Bronchial epithelial cell (primary cell): ENCODE measurements at regions not wholly inside any gene's neighbourhood (a gene's known extent, or its start where the extent isn't known, plus 50 kb on each side); places are given as distances from the start of the nearest gene placed in this dataset.

Experiments used
- DNase-seq: peaks from one replicate; pipeline ENCODE4 v3.0.0-alpha.2; 2010; ENCODE audit warnings: low read depth
- FAIRE-seq: peaks from 2 replicates; lab custom pipeline; 2011; peaks lifted over from hg19 to GRCh38; lab: Jason Lieb, UNC
- H3K27me3 ChIP-seq: 2 replicates; pipeline ENCODE4 v1.5.1; 2011; ENCODE audit warnings: low read length; ENCODE audit not compliant: control insufficient read depth, insufficient read depth
- H3K36me3 ChIP-seq: 2 replicates; pipeline ENCODE4 v1.5.1; 2011; ENCODE audit warnings: low read length; ENCODE audit not compliant: control insufficient read depth, insufficient read depth
- H3K4me3 ChIP-seq: 2 replicates; pipeline ENCODE4 v1.5.1; 2011; ENCODE audit warnings: mild to moderate bottlenecking, low read depth, low read length, control low read depth
- CTCF ChIP-seq: IDR thresholded peaks from 2 replicates; pipeline ENCODE4 v1.5.1; 2011; ENCODE audit warnings: mild to moderate bottlenecking, moderate library complexity, low read length, control low read depth, inconsistent platforms; ENCODE audit not compliant: insufficient read depth, severe bottlenecking

GRCh38 chr11:116478669-116479668, 293.8 kb downstream of the BUD13 start:
- TF ChIP-seq CTCF = no peak
- H3K27me3 ChIP-seq = no peaks in the 10 kb centered on the region
- FAIRE-seq (peak; percentile 13), DNase-seq (no peak)
- H3K36me3 ChIP-seq = no peaks in the 10 kb centered on the region
- H3K4me3 ChIP-seq = no peak overlapping the region

- DNase-seq = no peak
- TF ChIP-seq CTCF = no peak
- Histone ChIP-seq H3K27me3 (no peaks in the 10 kb centered on the region), H3K36me3 (no peaks in the 10 kb centered on the region), H3K4me3 (no peak overlapping the region)
- FAIRE-seq = no peak
Measured at GRCh38 chr11:116478205-116478604, 294.6 kb downstream of the BUD13 start.

DNA sequence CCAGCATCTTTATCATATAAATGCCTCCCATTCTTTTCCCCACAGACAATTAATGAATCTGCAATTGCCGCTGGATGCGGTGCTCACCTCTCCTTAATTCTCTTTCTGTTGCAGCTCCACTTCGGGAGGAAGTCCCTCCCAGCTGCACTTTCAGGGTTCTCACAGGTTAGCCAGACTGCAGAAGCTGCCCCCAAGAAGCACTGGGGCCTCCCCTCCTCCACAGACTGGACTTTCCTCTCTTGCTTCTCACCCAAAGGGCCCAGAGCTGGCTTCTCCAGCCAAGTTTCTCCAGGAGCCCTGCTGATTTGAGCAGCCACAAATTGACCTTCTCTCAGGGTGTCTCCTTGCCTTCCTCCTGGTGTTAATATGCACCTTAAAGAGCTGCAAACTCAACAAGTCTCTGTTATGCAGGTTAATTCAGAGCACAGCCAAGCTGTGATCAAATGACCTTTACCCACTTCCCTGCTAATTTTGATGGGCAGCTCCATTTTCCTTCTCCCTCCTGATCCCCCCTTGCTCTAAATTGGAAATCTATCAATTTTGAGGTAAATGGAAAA, 298.9 kb downstream of the BUD13 start:
- Histone ChIP-seq H3K27me3 (no peaks in the 10 kb centered on the region), H3K4me3 (no peak overlapping the region), H3K36me3 (no peaks in the 10 kb centered on the region)
- FAIRE-seq (no peak), DNase-seq (no peak)
- no peak for TF ChIP-seq CTCF

DNA sequence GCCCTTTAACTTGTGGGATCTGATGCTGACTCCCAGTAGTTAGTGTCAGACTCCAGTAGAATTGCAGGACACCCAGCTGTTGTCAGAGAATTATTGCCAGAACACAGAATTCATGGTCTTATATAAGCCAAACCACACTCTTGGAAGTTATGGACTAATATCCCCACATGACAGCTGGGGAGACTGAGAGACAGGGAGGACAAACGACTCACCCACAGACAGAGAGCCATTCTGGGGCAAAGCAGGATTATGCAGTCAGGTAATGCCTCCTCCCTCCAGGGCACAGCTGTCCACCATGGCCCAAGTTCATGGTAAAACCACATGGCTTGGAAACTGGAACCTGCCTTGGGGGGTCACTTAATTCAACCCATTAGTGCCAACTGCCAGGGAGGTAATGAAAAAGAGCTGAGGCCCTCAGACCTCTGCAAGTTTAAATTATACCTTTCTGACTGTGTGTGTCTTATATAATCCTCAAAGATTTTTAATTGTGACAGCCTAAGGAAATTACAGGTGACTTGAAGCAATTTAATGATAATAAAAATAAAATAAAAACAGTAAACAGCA, 299.5 kb downstream of the BUD13 start:
- DNase-seq (no peak), FAIRE-seq (no peak)
- H3K36me3 ChIP-seq = no peaks in the 10 kb centered on the region
- no peaks in the 10 kb centered on the region for H3K27me3 ChIP-seq
- TF ChIP-seq CTCF = no peak
- no peak overlapping the region for H3K4me3 ChIP-seq

GRCh38 chr11:116472651-116473050, 300.1 kb downstream of the BUD13 start:
- H3K4me3 ChIP-seq = no peak overlapping the region
- H3K27me3 ChIP-seq = no peaks in the 10 kb centered on the region
- no peak for DNase-seq
- TF ChIP-seq CTCF = no peak
- FAIRE-seq = no peak
- H3K36me3 ChIP-seq = no peaks in the 10 kb centered on the region
